HG03196 (cell line): ENCODE measurements at regions not wholly inside any gene's neighbourhood (a gene's known extent, or its start where the extent isn't known, plus 50 kb on each side); places are given as distances from the start of the nearest gene placed in this dataset.
"Not testable (repeated sequence)": the region's sequence is repeated elsewhere in the genome, so short reads cannot be mapped to it uniquely, and the experiment has no call there.

ENCODE experiments used
- ATAC-seq: cut with Tn5 transposase; IDR thresholded peaks from one replicate; pipeline ENCODE4 v1.9.1; 2021; ENCODE audit not compliant: unreplicated experiment

DNA sequence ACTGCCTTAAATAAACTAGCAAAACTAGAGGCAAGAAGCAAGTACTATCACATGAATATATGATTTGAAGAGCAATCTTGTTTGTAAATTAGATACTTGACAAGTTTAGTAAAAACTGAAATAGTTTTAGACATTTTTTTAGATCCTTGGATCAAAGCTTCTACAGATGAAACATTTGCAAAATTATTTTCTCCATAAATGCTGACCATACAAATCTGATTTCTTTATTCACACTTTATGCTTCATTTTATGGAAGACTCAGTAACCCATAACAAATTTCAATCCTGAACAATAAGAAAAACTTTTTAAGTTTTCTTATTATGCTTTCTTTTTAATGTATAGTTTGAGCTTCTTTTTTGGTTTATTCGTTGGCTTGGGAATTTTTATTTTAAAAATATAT lies 750.2 kb upstream of the SLITRK5 start:
- ATAC-seq = no peak

DNA sequence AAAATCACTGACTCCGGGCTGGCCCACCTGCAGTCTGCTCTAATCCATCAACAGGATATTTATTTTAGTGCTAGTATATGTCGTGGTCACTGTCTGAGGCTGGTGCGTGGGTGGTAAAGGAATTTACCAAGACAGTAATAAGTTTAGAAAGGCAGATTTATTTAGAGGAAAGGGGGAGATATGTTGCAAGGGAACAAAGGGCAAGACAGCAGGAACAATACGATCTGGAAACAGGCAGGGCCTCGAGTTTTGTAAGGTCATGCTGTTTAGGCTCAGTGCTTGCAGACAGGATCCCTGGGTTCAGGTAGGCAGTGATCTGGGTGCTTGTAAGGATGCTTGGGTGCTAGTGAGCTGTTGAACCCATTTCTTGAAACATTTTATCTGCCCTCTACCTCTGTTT lies 748.2 kb upstream of the SLITRK5 start:
- ATAC-seq = no peak

- not testable (repeated sequence) for ATAC-seq
Measured at GRCh38 chr13:86926916-86927315, 744.3 kb upstream of the SLITRK5 start.

GRCh38 chr13:86932776-86933334 lies 738.3 kb upstream of the SLITRK5 start:
- no peak for ATAC-seq

DNA sequence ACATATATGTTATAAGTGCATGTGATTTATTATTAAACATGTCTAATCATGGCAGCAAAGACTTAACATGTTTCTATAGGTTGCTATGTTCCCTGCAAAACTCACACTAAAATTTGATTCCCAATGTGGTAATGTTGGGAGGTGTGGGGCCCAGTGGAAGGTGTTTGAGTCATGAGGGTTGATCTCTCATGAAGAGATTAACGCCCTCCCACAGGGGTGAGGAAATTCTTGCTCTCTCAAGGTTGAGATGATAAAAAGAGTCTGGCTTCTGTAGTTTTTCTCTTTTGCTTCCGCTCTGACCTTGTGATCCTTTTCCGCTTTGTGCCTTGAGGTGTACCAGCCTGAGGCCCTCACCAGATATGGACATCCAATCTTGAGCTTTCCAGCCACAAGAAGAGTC lies 737.5 kb upstream of the SLITRK5 start:
- ATAC-seq = no peak

GRCh38 chr13:86937316-86937715 lies 733.9 kb upstream of the SLITRK5 start:
- no peak for ATAC-seq

DNA sequence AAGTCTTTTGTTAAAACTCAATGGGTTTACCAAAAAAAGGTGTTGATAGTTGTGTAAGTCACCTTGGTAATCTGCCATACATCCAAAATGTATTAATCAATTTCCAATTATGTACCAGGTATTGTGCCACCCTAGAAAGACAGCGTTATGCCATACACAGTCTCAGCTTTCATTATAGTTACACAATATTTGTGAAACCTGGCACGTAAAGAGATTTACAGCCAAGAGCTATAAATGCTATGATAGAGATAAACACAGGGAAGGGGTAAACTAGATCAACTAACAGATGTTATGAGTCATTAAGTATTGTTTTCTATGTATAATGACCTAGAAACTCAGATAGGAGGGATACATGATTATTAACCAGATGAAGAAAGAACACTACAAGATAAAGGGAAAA lies 725.6 kb upstream of the SLITRK5 start:
- ATAC-seq = no peak

GRCh38 chr13:86946734-86947133 lies 724.4 kb upstream of the SLITRK5 start:
- ATAC-seq = no peak

- no peak for ATAC-seq
Measured at GRCh38 chr13:86954341-86954740, 716.8 kb upstream of the SLITRK5 start.

GRCh38 chr13:86960876-86961275 lies 710.3 kb upstream of the SLITRK5 start:
- ATAC-seq = no peak

DNA sequence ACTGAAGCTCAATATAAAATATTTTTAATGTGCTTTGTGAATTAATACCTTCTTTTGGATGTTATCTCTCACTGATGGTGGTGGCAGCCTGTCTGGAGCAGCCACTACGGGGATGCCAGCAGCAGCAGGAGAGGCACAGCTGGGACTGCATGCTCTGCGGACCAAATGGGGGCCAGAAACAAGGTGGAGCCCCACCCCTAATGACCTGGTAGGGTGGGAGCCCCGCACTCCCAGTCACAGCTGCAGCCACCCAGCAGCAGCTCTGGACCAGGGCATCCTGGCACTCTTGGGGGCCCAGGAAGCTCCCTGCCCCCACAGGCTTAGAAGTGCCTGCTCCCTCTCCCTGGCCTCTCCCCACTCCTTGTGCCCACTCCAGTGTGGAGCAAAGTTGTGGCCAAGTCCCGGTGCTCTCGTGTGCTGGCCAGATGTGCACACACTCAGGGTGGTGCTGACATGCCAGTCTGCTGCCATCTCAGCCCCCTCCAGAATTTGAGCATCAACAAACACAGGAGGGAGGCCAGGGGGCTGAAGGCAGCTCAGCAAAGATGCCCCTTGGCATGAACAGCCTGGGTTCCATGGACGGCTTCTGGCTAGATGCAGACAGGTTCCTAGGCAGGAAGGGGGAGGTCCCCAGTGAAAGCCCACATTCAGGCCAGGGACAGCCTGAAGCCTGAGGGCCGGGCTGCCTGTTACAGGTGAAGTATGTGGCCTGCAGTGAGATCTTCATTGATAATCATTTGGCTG lies 696.7 kb upstream of the SLITRK5 start:
- ATAC-seq = no peak

GRCh38 chr13:86974995-86975328 lies 696.2 kb upstream of the SLITRK5 start:
- no peak for ATAC-seq

DNA sequence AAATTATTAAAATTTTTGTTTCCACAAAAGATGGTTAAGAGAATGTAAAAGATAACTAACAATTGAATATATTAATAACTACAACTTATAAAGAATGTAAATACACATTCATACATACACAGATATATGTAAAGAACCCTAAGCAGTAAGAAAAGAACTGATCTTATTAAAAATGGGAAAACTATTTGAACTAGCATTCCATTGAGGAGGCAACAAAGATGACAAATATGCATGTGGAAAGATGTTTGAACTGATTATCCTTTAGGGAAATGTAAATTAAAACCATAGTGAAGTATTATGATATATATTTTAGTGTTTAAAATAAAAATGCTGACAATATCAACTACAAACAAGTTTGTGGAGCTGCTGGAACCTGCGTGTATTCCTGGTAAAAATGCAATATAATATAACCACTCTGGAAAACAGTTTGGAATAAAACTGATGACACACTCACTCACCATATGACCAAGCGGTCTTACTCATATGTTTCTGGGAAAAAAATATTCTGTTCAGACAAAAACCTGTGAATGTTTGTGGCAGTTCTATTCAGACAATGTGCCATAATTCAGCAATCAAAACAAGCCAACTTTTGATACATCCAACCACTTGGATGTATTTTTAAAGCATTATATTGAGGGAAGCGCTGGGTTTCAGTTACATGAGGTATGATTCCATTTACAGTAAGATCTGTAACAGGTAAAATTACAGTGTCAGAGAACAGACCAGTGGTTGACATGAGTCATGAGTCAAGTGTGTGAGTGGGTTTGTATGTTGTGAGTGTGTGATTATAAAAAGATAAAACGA lies 694.4 kb upstream of the SLITRK5 start:
- ATAC-seq = no peak

DNA sequence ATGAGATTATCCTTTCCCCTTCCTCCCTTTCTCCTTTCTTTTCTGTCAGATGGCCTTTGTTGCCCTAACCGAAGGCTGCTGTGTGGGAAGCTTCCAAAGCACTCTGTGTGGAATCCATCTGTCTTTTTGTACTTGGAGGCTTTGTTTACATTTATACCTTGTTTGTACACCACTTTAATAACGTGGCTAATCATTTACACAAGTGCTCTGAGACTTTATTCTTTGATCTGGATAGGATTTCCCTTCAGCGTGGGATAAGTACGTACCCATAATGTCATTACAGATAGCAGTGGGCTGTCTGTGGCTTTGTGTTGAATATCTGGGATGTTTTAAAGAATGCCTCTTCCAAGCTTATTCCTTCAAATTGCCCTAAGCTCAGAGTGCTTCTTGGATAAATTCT lies 684.7 kb upstream of the SLITRK5 start:
- ATAC-seq = no peak

GRCh38 chr13:86992251-86992650 lies 678.9 kb upstream of the SLITRK5 start:
- no peak for ATAC-seq

DNA sequence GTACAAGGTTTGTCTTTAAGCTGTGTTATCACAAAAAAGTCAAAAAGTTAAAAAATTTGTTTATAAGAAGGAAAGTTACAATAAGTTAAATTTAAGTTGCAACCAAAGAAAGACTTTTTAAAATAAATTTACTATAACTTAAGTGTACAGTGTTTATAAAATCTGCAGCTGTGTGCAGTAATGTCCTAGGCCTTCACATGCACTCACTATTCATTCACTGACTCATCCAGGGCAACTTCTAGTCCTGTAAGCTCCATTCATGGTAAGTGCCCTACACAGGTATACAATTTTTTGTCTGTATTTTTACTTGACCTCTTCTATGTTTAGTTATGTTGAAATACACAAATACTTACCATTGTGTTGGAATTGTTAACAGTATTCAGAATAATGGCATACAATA lies 667.9 kb upstream of the SLITRK5 start:
- no peak for ATAC-seq

DNA sequence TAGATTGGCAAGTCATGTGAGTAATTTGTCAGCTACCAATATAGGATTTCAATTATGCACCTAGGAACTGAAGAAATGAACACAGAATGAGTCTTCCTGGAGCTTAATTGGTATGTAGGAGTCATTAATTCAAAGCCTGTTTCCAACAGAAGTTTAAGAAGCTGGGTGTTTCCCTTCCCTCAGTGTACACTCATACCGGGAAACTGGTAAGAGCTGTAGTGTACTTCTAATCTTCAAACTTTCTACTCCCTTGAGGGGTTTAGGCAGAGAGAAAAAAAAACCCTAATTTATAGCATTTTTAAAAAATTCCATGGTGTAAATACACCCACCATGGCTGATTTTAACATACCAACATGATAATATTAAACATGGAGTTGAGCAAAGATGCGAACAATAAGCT lies 665.7 kb upstream of the SLITRK5 start:
- ATAC-seq = no peak

DNA sequence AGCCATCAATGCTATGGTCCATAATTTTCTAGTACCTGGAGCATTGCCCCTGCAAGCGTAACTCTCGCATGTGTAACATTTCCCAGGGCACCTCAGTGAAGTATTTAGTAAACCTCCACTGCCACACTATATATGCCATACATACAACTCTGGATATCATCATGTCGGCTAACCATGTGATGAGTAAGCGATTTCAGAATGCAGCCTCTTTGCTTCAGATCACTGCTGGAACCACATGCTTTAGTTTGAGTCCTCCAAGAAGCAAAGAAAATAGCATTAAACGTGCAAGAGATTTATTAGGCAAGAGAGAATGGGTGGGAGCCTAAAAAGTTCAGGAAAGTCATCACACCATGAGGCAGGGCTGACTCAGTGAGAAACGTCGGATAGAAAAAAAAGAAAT lies 635.6 kb upstream of the SLITRK5 start:
- no peak for ATAC-seq

- no peak for ATAC-seq
Measured at GRCh38 chr13:87042946-87043345, 628.2 kb upstream of the SLITRK5 start.

- no peak for ATAC-seq
Measured at GRCh38 chr13:87052731-87053130, 618.4 kb upstream of the SLITRK5 start.

- ATAC-seq = no peak
Measured at GRCh38 chr13:87057807-87058520, 613.2 kb upstream of the SLITRK5 start.
